Cardiac muscle cell (in vitro differentiated cells and primary cell): ENCODE measurements at regions not wholly inside any gene's neighbourhood (a gene's known extent, or its start where the extent isn't known, plus 50 kb on each side); places are given as distances from the start of the nearest gene placed in this dataset.

Experiments used
- DNase-seq, 2 donors: peaks; one replicate each; pipeline versions ENCODE4 v3.0.0 to v3.0.0-alpha.2; 2010 to 2017; ENCODE audit warnings: low read depth in 1 of 2, low spot score in 1 of 2
- H3K27ac ChIP-seq: fragments of 200-600 bp; sonication (generic); 2 replicates; pipeline ENCODE4 v1.5.1; 2016
- H3K27me3 ChIP-seq: fragments of 200-600 bp; sonication (generic); 2 replicates; pipeline ENCODE4 v1.6.0; 2016; ENCODE audit warnings: control low read depth
- H3K36me3 ChIP-seq: fragments of 200-600 bp; sonication (generic); 2 replicates; pipeline ENCODE4 v1.5.1; 2016; ENCODE audit warnings: control low read depth
- H3K4me1 ChIP-seq: fragments of 200-600 bp; sonication (generic); 2 replicates; pipeline ENCODE4 v1.8.1; 2017; ENCODE audit warnings: low read depth, mild to moderate bottlenecking, mixed run types
- H3K4me3 ChIP-seq: fragments of 200-600 bp; sonication (generic); 2 replicates; pipeline ENCODE4 v1.5.1; 2016; ENCODE audit warnings: mild to moderate bottlenecking
- H3K9me3 ChIP-seq: fragments of 200-600 bp; sonication (generic); 2 replicates; pipeline ENCODE4 v1.5.1; 2017; ENCODE audit warnings: low read depth, mild to moderate bottlenecking, control low read depth
- TF ChIP-seq, protein P1 (sequence below): IDR thresholded peaks from 2 replicates; pipeline ENCODE4 v1.5.1; 2012; ENCODE audit warnings: low read depth, mild to moderate bottlenecking, low read length

GRCh38 chr3:13935494-13936094, 55.7 kb upstream of the WNT7A start:
- H3K9me3 ChIP-seq, result no peaks in the 10 kb centered on the region
- no peaks in the 10 kb centered on the region for H3K36me3 ChIP-seq

DNA sequence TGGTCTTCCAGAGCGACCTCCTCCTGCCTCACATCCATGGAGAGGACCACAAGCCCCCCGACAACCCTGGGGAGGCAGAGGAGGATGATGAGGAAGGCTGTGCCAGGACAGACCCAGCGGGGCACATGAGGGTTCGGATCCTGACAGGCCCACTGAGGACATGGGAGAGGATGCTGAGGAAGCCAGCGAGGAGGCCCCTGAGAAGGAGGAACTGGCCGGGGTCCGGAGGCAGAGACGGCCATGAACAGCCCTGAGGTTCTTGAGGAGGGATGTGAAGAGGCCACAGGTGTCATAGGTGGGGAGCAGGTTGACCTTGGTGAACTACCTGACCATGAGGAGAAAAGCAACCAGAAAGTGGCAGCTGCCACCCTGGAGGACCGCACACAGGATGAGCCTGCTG, 54.9 kb upstream of the WNT7A start:
- TF ChIP-seq, protein P1, sequence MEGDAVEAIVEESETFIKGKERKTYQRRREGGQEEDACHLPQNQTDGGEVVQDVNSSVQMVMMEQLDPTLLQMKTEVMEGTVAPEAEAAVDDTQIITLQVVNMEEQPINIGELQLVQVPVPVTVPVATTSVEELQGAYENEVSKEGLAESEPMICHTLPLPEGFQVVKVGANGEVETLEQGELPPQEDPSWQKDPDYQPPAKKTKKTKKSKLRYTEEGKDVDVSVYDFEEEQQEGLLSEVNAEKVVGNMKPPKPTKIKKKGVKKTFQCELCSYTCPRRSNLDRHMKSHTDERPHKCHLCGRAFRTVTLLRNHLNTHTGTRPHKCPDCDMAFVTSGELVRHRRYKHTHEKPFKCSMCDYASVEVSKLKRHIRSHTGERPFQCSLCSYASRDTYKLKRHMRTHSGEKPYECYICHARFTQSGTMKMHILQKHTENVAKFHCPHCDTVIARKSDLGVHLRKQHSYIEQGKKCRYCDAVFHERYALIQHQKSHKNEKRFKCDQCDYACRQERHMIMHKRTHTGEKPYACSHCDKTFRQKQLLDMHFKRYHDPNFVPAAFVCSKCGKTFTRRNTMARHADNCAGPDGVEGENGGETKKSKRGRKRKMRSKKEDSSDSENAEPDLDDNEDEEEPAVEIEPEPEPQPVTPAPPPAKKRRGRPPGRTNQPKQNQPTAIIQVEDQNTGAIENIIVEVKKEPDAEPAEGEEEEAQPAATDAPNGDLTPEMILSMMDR, result no peak
- Histone ChIP-seq H3K4me1 (no peaks in the 10 kb centered on the region), H3K4me3 (no peak overlapping the region), H3K27me3 (no peaks in the 10 kb centered on the region), H3K36me3 (no peaks in the 10 kb centered on the region), H3K27ac (no peak overlapping the region), H3K9me3 (no peaks in the 10 kb centered on the region)
- no peak for DNase-seq

More at GRCh38 chr3:13935494-13936094, 55.7 kb upstream of the WNT7A start:
- no peak for DNase-seq
- Histone ChIP-seq H3K27ac (no peak overlapping the region), H3K4me3 (no peak overlapping the region), H3K4me1 (no peaks in the 10 kb centered on the region), H3K27me3 (no peaks in the 10 kb centered on the region)
- TF ChIP-seq, protein P1, result no peak

DNA sequence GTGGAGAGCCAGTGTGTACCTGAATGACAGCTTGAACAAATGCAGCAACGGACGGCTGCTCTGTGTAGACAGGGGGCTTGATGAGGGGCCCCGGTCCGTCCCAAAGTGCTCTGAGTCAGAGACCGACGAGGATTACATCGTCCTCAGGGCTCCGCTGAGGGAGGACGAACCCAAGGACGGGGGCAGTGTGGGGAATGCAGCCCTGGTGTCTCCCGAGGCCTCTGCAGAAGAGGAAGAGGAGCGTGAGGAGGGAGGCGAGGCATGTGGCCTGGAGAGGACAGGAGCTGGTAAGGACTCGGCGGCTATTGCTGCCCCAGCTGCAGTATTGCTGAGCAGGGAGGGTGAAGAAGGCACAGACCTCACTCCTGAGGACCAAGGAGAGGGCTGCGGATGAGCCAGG, 54.4 kb upstream of the WNT7A start:
- no peaks in the 10 kb centered on the region for H3K36me3 ChIP-seq
- H3K27ac ChIP-seq, result no peak overlapping the region
- H3K9me3 ChIP-seq, result no peaks in the 10 kb centered on the region
- DNase-seq, result no peak
- no peaks in the 10 kb centered on the region for H3K4me1 ChIP-seq
- H3K4me3 ChIP-seq, result no peak overlapping the region
- H3K27me3 ChIP-seq, result no peaks in the 10 kb centered on the region
- TF ChIP-seq, protein P1, result no peak

GRCh38 chr3:13932578-13933295, 52.9 kb upstream of the WNT7A start:
- Histone ChIP-seq H3K27ac (no peak overlapping the region), H3K4me3 (no peak overlapping the region), H3K36me3 (no peaks in the 10 kb centered on the region), H3K4me1 (no peaks in the 10 kb centered on the region), H3K9me3 (no peaks in the 10 kb centered on the region), H3K27me3 (no peaks in the 10 kb centered on the region)
- TF ChIP-seq, protein P1, result no peak
- peak in 1 of 2 donors; percentile 17 for DNase-seq

DNA sequence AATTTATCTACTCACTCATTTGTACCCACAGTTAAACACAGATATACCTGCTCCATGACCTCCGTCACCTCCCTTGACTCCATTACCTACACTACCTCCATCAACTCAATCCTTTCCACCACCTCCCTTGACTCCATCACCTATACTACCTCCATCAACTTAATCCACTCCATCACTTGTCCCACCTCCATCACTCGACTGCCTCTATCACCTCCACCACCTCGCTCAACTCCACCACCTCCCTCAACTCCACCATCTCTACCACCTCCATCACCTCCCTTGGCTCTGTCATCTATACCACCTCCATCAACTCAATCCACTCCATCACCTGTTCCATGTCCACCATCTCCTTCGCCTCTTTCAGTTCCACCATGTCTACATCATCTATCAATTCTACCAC, 51.3 kb upstream of the WNT7A start:
- DNase-seq, result no peak
- H3K4me3 ChIP-seq, result no peak overlapping the region
- H3K27me3 ChIP-seq, result no peaks in the 10 kb centered on the region
- H3K27ac ChIP-seq, result no peak overlapping the region
- H3K36me3 ChIP-seq, result no peaks in the 10 kb centered on the region
- no peaks in the 10 kb centered on the region for H3K9me3 ChIP-seq
- TF ChIP-seq, protein P1, result no peak
- H3K4me1 ChIP-seq, result no peaks in the 10 kb centered on the region
